Fibroblast of the aortic adventitia (primary cell): ENCODE measurements at regions not wholly inside any gene's neighbourhood (a gene's known extent, or its start where the extent isn't known, plus 50 kb on each side); places are given as distances from the start of the nearest gene placed in this dataset.

Experiments
- DNase-seq: peaks from one replicate; pipeline ENCODE4 v3.0.0-alpha.2; 2010; ENCODE audit warnings: low read depth
- H3K4me3 ChIP-seq: 2 replicates; pipeline ENCODE4 v1.5.1; 2011; ENCODE audit warnings: low read depth, mild to moderate bottlenecking, control low read depth, low read length, moderate library complexity
- CTCF ChIP-seq: IDR thresholded peaks from 2 replicates; pipeline ENCODE4 v1.5.1; 2011; ENCODE audit warnings: mild to moderate bottlenecking, low read length, control low read depth, inconsistent platforms; ENCODE audit not compliant: insufficient read depth

GRCh38 chr5:135235551-135236227 is 163.3 kb downstream of the MACROH2A1 start:
- no peak for DNase-seq
- H3K4me3 ChIP-seq, result no peak overlapping the region
- TF ChIP-seq CTCF, result no peak

- no peak for TF ChIP-seq CTCF
- DNase-seq, result no peak
- H3K4me3 ChIP-seq, result no peak overlapping the region
Measured at GRCh38 chr5:135234666-135235401, 164.2 kb downstream of the MACROH2A1 start.

GRCh38 chr5:135234242-135234641 is 164.8 kb downstream of the MACROH2A1 start:
- no peak for TF ChIP-seq CTCF
- no peak overlapping the region for H3K4me3 ChIP-seq
- no peak for DNase-seq

- no peak overlapping the region for H3K4me3 ChIP-seq
- DNase-seq, result no peak
- no peak for TF ChIP-seq CTCF
Measured at GRCh38 chr5:135233477-135233876, 165.6 kb downstream of the MACROH2A1 start.

- DNase-seq, result no peak
- no peak for TF ChIP-seq CTCF
- H3K4me3 ChIP-seq, result no peak overlapping the region
Measured at GRCh38 chr5:135232958-135233357, 166.1 kb downstream of the MACROH2A1 start.

- no peak for TF ChIP-seq CTCF
- no peak overlapping the region for H3K4me3 ChIP-seq
- DNase-seq, result no peak
Measured at GRCh38 chr5:135231289-135231688, 167.7 kb downstream of the MACROH2A1 start.
